Right lobe of liver (tissue), 4 donors: ENCODE measurements at regions not wholly inside any gene's neighbourhood (a gene's known extent, or its start where the extent isn't known, plus 50 kb on each side); places are given as distances from the start of the nearest gene placed in this dataset.

Source experiments
- POLR2A ChIP-seq: fragments of 450-650 bp; IDR thresholded peaks from one replicate; pipeline ENCODE4 v1.6.1; 2017; ENCODE audit warnings: antibody characterized with exemption, mild to moderate bottlenecking
- TF ChIP-seq, protein P1 (sequence below), 4 donors: fragments of 200-600 bp in 3 of 4; fragments of 450-650 bp in 1 of 4; IDR thresholded peaks; one replicate each; pipeline versions ENCODE4 v1.5.1 to v1.8.0; 2016 to 2022; ENCODE audit warnings: antibody characterized with exemption in 4 of 4, mild to moderate bottlenecking in 2 of 4
- donor health status: DM: no; HTN: no; CAD: no.
- donor health status: DM: no; HTN: no; CAD: no.
- donor health status: DM: no; HTN: yes; CAD: no.

DNA sequence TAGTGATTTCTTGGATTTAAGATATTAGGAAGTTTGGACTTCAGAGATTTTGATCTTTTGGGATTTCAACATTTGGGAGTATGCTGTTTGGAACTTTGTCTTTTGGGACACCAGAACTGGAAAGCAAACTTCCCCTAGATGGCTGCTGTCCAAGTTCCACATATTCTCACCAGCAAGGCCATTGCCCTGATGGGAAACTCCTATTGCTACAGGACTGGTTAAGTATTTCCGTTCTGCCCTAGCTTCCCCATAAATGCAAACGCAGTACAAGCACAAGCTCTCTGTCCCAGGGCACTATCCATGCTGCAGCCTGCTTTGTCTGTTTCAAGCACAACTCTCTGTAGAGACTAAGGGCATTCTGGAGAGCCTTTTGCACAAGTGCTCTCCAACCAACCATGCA is 79.3 kb upstream of the SLC25A13 start:
- TF ChIP-seq, protein P1, sequence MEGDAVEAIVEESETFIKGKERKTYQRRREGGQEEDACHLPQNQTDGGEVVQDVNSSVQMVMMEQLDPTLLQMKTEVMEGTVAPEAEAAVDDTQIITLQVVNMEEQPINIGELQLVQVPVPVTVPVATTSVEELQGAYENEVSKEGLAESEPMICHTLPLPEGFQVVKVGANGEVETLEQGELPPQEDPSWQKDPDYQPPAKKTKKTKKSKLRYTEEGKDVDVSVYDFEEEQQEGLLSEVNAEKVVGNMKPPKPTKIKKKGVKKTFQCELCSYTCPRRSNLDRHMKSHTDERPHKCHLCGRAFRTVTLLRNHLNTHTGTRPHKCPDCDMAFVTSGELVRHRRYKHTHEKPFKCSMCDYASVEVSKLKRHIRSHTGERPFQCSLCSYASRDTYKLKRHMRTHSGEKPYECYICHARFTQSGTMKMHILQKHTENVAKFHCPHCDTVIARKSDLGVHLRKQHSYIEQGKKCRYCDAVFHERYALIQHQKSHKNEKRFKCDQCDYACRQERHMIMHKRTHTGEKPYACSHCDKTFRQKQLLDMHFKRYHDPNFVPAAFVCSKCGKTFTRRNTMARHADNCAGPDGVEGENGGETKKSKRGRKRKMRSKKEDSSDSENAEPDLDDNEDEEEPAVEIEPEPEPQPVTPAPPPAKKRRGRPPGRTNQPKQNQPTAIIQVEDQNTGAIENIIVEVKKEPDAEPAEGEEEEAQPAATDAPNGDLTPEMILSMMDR (IDR thresholded peaks at IDR 0.05) = no peak
- TF ChIP-seq POLR2A = peak; percentile 69
